ENCODE measurements at regions not wholly inside any gene's neighbourhood (a gene's known extent, or its start where the extent isn't known, plus 50 kb on each side); places are given as distances from the start of the nearest gene placed in this dataset.

- H3K4me1 ChIP-seq (ENCODE audit: control insufficient read depth in 2 of 2, insufficient read depth in 2 of 2, low read length in 1 of 2), result no peaks in the 10 kb centered on the region
- no peaks in the 10 kb centered on the region for H3K27me3 ChIP-seq (ENCODE audit: control insufficient read depth in 1 of 2, insufficient read depth in 2 of 2, low read length in 2 of 2)
These were observed 170.6 kb downstream of the ZNF330 start for GRCh38 chr4:141391293-141391692.

GRCh38 chr4:141391771-141392170 is 171.1 kb downstream of the ZNF330 start:
- H3K9me3 ChIP-seq (ENCODE audit: control insufficient read depth in 2 of 2, insufficient read depth in 1 of 2, low read depth in 1 of 2, low read length in 1 of 2), result no peaks in the 10 kb centered on the region
- no peaks in the 10 kb centered on the region for H3K36me3 ChIP-seq (ENCODE audit: control insufficient read depth in 2 of 2, insufficient read depth in 2 of 2, low read length in 1 of 2)
- WGBS, 2 donors, result 43 to 66% methylated on average over 3 of the region's 3 CpGs
- H3K27me3 ChIP-seq (ENCODE audit: control insufficient read depth in 1 of 2, insufficient read depth in 2 of 2, low read length in 2 of 2), result no peaks in the 10 kb centered on the region
- no peak overlapping the region for H3K4me3 ChIP-seq (ENCODE audit: low read depth in 1 of 2, low read length in 2 of 2)
- no peak overlapping the region for H3K27ac ChIP-seq (ENCODE audit: low read depth in 2 of 2, low read length in 1 of 2)
- H3K4me1 ChIP-seq (ENCODE audit: control insufficient read depth in 2 of 2, insufficient read depth in 2 of 2, low read length in 1 of 2), result no peaks in the 10 kb centered on the region

More at GRCh38 chr4:141391293-141391692, 170.6 kb downstream of the ZNF330 start:
- Histone ChIP-seq H3K4me3 (ENCODE audit: low read depth in 1 of 2, low read length in 2 of 2) (no peak overlapping the region), H3K36me3 (ENCODE audit: control insufficient read depth in 2 of 2, insufficient read depth in 2 of 2, low read length in 1 of 2) (no peaks in the 10 kb centered on the region), H3K9me3 (ENCODE audit: control insufficient read depth in 2 of 2, insufficient read depth in 1 of 2, low read depth in 1 of 2, low read length in 1 of 2) (no peaks in the 10 kb centered on the region), H3K27ac (ENCODE audit: low read depth in 2 of 2, low read length in 1 of 2) (no peak overlapping the region)

GRCh38 chr4:141395246-141395830 is 174.6 kb downstream of the ZNF330 start:
- Histone ChIP-seq H3K4me3 (ENCODE audit: low read depth in 1 of 2, low read length in 2 of 2) (no peak overlapping the region), H3K27ac (ENCODE audit: low read depth in 2 of 2, low read length in 1 of 2) (no peak overlapping the region), H3K36me3 (ENCODE audit: control insufficient read depth in 2 of 2, insufficient read depth in 2 of 2, low read length in 1 of 2) (no peaks in the 10 kb centered on the region), H3K4me1 (ENCODE audit: control insufficient read depth in 2 of 2, insufficient read depth in 2 of 2, low read length in 1 of 2) (no peaks in the 10 kb centered on the region), H3K27me3 (ENCODE audit: control insufficient read depth in 1 of 2, insufficient read depth in 2 of 2, low read length in 2 of 2) (no peaks in the 10 kb centered on the region), H3K9me3 (ENCODE audit: control insufficient read depth in 2 of 2, insufficient read depth in 1 of 2, low read depth in 1 of 2, low read length in 1 of 2) (no peaks in the 10 kb centered on the region)
- WGBS, 2 donors, result 52 to 73% methylated on average over 1 of the region's 1 CpG

GRCh38 chr4:141395919-141396318 is 175.2 kb downstream of the ZNF330 start:
- no peak overlapping the region for H3K4me3 ChIP-seq (ENCODE audit: low read depth in 1 of 2, low read length in 2 of 2)
- no peaks in the 10 kb centered on the region for H3K4me1 ChIP-seq (ENCODE audit: control insufficient read depth in 2 of 2, insufficient read depth in 2 of 2, low read length in 1 of 2)
- H3K36me3 ChIP-seq (ENCODE audit: control insufficient read depth in 2 of 2, insufficient read depth in 2 of 2, low read length in 1 of 2), result no peaks in the 10 kb centered on the region
- H3K9me3 ChIP-seq (ENCODE audit: control insufficient read depth in 2 of 2, insufficient read depth in 1 of 2, low read depth in 1 of 2, low read length in 1 of 2), result no peaks in the 10 kb centered on the region
- no peaks in the 10 kb centered on the region for H3K27me3 ChIP-seq (ENCODE audit: control insufficient read depth in 1 of 2, insufficient read depth in 2 of 2, low read length in 2 of 2)
- 83 to 91% methylated on average over 5 of the region's 5 CpGs for WGBS, 2 donors
- no peak overlapping the region for H3K27ac ChIP-seq (ENCODE audit: low read depth in 2 of 2, low read length in 1 of 2)

GRCh38 chr4:141402712-141403111 is 182.0 kb downstream of the ZNF330 start:
- Histone ChIP-seq H3K27ac (ENCODE audit: low read depth in 2 of 2, low read length in 1 of 2) (no peak overlapping the region), H3K4me3 (ENCODE audit: low read depth in 1 of 2, low read length in 2 of 2) (no peak overlapping the region), H3K9me3 (ENCODE audit: control insufficient read depth in 2 of 2, insufficient read depth in 1 of 2, low read depth in 1 of 2, low read length in 1 of 2) (no peaks in the 10 kb centered on the region), H3K27me3 (ENCODE audit: control insufficient read depth in 1 of 2, insufficient read depth in 2 of 2, low read length in 2 of 2) (no peaks in the 10 kb centered on the region), H3K36me3 (ENCODE audit: control insufficient read depth in 2 of 2, insufficient read depth in 2 of 2, low read length in 1 of 2) (no peaks in the 10 kb centered on the region), H3K4me1 (ENCODE audit: control insufficient read depth in 2 of 2, insufficient read depth in 2 of 2, low read length in 1 of 2) (no peaks in the 10 kb centered on the region)
- 78 to 85% methylated on average over 5 of the region's 5 CpGs for WGBS, 2 donors

- WGBS, 2 donors, result 79 to 83% methylated on average over 2 of the region's 2 CpGs
- Histone ChIP-seq H3K9me3 (ENCODE audit: control insufficient read depth in 2 of 2, insufficient read depth in 1 of 2, low read depth in 1 of 2, low read length in 1 of 2) (no peaks in the 10 kb centered on the region), H3K4me3 (ENCODE audit: low read depth in 1 of 2, low read length in 2 of 2) (no peak overlapping the region), H3K36me3 (ENCODE audit: control insufficient read depth in 2 of 2, insufficient read depth in 2 of 2, low read length in 1 of 2) (no peaks in the 10 kb centered on the region), H3K27me3 (ENCODE audit: control insufficient read depth in 1 of 2, insufficient read depth in 2 of 2, low read length in 2 of 2) (no peaks in the 10 kb centered on the region), H3K27ac (ENCODE audit: low read depth in 2 of 2, low read length in 1 of 2) (no peak overlapping the region), H3K4me1 (ENCODE audit: control insufficient read depth in 2 of 2, insufficient read depth in 2 of 2, low read length in 1 of 2) (no peaks in the 10 kb centered on the region)
These were observed 183.1 kb downstream of the ZNF330 start for GRCh38 chr4:141403782-141404181.

- H3K4me3 ChIP-seq (ENCODE audit: low read depth in 1 of 2, low read length in 2 of 2), result no peak overlapping the region
- no peaks in the 10 kb centered on the region for H3K4me1 ChIP-seq (ENCODE audit: control insufficient read depth in 2 of 2, insufficient read depth in 2 of 2, low read length in 1 of 2)
- H3K36me3 ChIP-seq (ENCODE audit: control insufficient read depth in 2 of 2, insufficient read depth in 2 of 2, low read length in 1 of 2), result no peaks in the 10 kb centered on the region
- no peaks in the 10 kb centered on the region for H3K9me3 ChIP-seq (ENCODE audit: control insufficient read depth in 2 of 2, insufficient read depth in 1 of 2, low read depth in 1 of 2, low read length in 1 of 2)
- no peak overlapping the region for H3K27ac ChIP-seq (ENCODE audit: low read depth in 2 of 2, low read length in 1 of 2)
- H3K27me3 ChIP-seq (ENCODE audit: control insufficient read depth in 1 of 2, insufficient read depth in 2 of 2, low read length in 2 of 2), result no peaks in the 10 kb centered on the region
These were observed 185.5 kb downstream of the ZNF330 start for GRCh38 chr4:141406237-141406636.

GRCh38 chr4:141409556-141409955 is 188.9 kb downstream of the ZNF330 start:
- no peak overlapping the region for H3K27ac ChIP-seq (ENCODE audit: low read depth in 2 of 2, low read length in 1 of 2)
- WGBS, 2 donors, result 91 to 93% methylated on average over 5 of the region's 5 CpGs
- no peaks in the 10 kb centered on the region for H3K27me3 ChIP-seq (ENCODE audit: control insufficient read depth in 1 of 2, insufficient read depth in 2 of 2, low read length in 2 of 2)
- no peaks in the 10 kb centered on the region for H3K36me3 ChIP-seq (ENCODE audit: control insufficient read depth in 2 of 2, insufficient read depth in 2 of 2, low read length in 1 of 2)
- H3K4me3 ChIP-seq (ENCODE audit: low read depth in 1 of 2, low read length in 2 of 2), result no peak overlapping the region
- H3K4me1 ChIP-seq (ENCODE audit: control insufficient read depth in 2 of 2, insufficient read depth in 2 of 2, low read length in 1 of 2), result no peaks in the 10 kb centered on the region
- H3K9me3 ChIP-seq (ENCODE audit: control insufficient read depth in 2 of 2, insufficient read depth in 1 of 2, low read depth in 1 of 2, low read length in 1 of 2), result no peaks in the 10 kb centered on the region

- no peaks in the 10 kb centered on the region for H3K9me3 ChIP-seq (ENCODE audit: control insufficient read depth in 2 of 2, insufficient read depth in 1 of 2, low read depth in 1 of 2, low read length in 1 of 2)
- no peaks in the 10 kb centered on the region for H3K27me3 ChIP-seq (ENCODE audit: control insufficient read depth in 1 of 2, insufficient read depth in 2 of 2, low read length in 2 of 2)
- H3K4me3 ChIP-seq (ENCODE audit: low read depth in 1 of 2, low read length in 2 of 2), result no peak overlapping the region
- H3K27ac ChIP-seq (ENCODE audit: low read depth in 2 of 2, low read length in 1 of 2), result no peak overlapping the region
- H3K4me1 ChIP-seq (ENCODE audit: control insufficient read depth in 2 of 2, insufficient read depth in 2 of 2, low read length in 1 of 2), result no peaks in the 10 kb centered on the region
- 81 to 82% methylated on average over 4 of the region's 4 CpGs for WGBS, 2 donors
- H3K36me3 ChIP-seq (ENCODE audit: control insufficient read depth in 2 of 2, insufficient read depth in 2 of 2, low read length in 1 of 2), result no peaks in the 10 kb centered on the region
These were observed 190.1 kb downstream of the ZNF330 start for GRCh38 chr4:141410839-141411238.

- Histone ChIP-seq H3K4me1 (ENCODE audit: control insufficient read depth in 2 of 2, insufficient read depth in 2 of 2, low read length in 1 of 2) (no peaks in the 10 kb centered on the region), H3K27ac (ENCODE audit: low read depth in 2 of 2, low read length in 1 of 2) (no peak overlapping the region), H3K4me3 (ENCODE audit: low read depth in 1 of 2, low read length in 2 of 2) (no peak overlapping the region), H3K36me3 (ENCODE audit: control insufficient read depth in 2 of 2, insufficient read depth in 2 of 2, low read length in 1 of 2) (no peaks in the 10 kb centered on the region), H3K27me3 (ENCODE audit: control insufficient read depth in 1 of 2, insufficient read depth in 2 of 2, low read length in 2 of 2) (no peaks in the 10 kb centered on the region), H3K9me3 (ENCODE audit: control insufficient read depth in 2 of 2, insufficient read depth in 1 of 2, low read depth in 1 of 2, low read length in 1 of 2) (no peaks in the 10 kb centered on the region)
- WGBS, 2 donors, result 71 to 85% methylated on average over 1 of the region's 1 CpG
These were observed 191.2 kb downstream of the ZNF330 start for GRCh38 chr4:141411936-141412335.

Measured in esophagus (tissue), 2 donors.